Chondrocyte (in vitro differentiated cells): ENCODE measurements at regions not wholly inside any gene's neighbourhood (a gene's known extent, or its start where the extent isn't known, plus 50 kb on each side); places are given as distances from the start of the nearest gene placed in this dataset.
"Not testable (repeated sequence)": the region's sequence is repeated elsewhere in the genome, so short reads cannot be mapped to it uniquely, and the experiment has no call there.

Source experiments
- DNase-seq: peaks from one replicate; pipeline ENCODE4 v3.0.0; 2021; ENCODE audit warnings: mixed read lengths, low spot score
- H3K27ac Mint-ChIP-seq: one replicate; pipeline ENCODE4 v1.8.0; 2021; ENCODE audit warnings: mild to moderate bottlenecking, moderate library complexity, mixed read lengths; ENCODE audit not compliant: unreplicated experiment
- H3K27me3 Mint-ChIP-seq: 2 replicates; pipeline ENCODE4 v1.8.0; 2021; ENCODE audit warnings: low read depth, mixed read lengths
- H3K36me3 Mint-ChIP-seq: 2 replicates; pipeline ENCODE4 v1.8.0; 2021; ENCODE audit warnings: low read depth, mixed read lengths
- H3K4me1 Mint-ChIP-seq: 2 replicates; pipeline ENCODE4 v1.8.0; 2021; ENCODE audit warnings: low read depth, mild to moderate bottlenecking, mixed read lengths
- H3K4me3 Mint-ChIP-seq: one replicate; pipeline ENCODE4 v1.8.0; 2021; ENCODE audit warnings: mild to moderate bottlenecking, moderate library complexity, mixed read lengths; ENCODE audit not compliant: unreplicated experiment
- H3K9me3 Mint-ChIP-seq: 2 replicates; pipeline ENCODE4 v1.8.0; 2021; ENCODE audit warnings: low read depth, mixed read lengths
- CTCF ChIP-seq: fragments of 200-600 bp; sonication (generic); IDR thresholded peaks from 2 replicates; pipeline ENCODE4 v1.5.0; 2021; ENCODE audit warnings: antibody characterized with exemption, mild to moderate bottlenecking, moderate library complexity

- Mint-ChIP-seq H3K9me3 (no peaks in the 10 kb centered on the region), H3K27ac (no peak overlapping the region), H3K4me3 (no peak overlapping the region), H3K27me3 (no peaks in the 10 kb centered on the region), H3K36me3 (no peaks in the 10 kb centered on the region), H3K4me1 (no peaks in the 10 kb centered on the region)
- TF ChIP-seq CTCF: no peak
- DNase-seq: no peak
Measured at GRCh38 chr4:146107587-146108240, 67.8 kb upstream of the LSM6 start.

DNA sequence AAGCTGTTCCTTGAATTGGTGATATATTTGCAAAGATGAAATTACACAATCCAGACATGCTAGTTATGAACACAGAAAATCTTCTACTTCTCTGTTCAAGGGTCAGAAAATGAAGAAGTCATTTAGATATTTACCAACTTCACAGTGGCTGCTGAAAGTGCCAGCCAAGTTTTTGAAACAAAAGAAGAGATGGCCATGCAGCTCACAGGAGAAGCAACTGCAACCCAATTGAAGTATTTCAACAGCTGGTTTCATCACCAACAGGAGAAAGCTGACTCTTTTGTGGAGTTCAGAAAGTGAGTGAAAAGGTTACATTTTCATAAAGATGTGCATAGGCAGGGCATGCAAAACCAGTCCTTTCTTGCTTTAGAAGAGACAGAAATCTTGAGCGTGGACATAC, 70.1 kb upstream of the LSM6 start:
- Mint-ChIP-seq H3K4me1 (no peaks in the 10 kb centered on the region), H3K27me3 (no peaks in the 10 kb centered on the region)

DNA sequence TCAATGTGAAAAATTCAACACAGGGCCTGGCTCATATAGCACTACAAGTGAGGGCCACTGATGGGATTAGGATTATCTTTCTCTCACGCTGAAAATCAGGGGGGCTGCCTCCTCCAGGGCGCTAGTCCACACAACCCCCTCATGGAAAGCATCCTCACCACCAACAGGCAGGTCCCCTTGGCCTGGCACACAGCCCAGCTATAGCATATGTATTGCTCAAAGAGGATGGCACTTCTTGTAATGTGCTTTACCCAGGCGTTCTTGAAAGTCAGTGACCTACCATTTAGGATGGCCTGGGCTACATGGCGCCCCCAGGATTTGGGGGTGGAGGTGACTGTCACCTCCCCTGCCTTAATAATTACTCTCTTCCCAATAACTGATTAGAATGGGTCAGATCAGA, 71.0 kb upstream of the LSM6 start:
- DNase-seq: no peak
- Mint-ChIP-seq H3K9me3 (no peaks in the 10 kb centered on the region), H3K27ac (no peak overlapping the region), H3K36me3 (peaks cover 2% of the 10 kb centered on the region), H3K4me1 (no peaks in the 10 kb centered on the region), H3K27me3 (no peaks in the 10 kb centered on the region), H3K4me3 (no peak overlapping the region)
- no peak for TF ChIP-seq CTCF

More for the DNA sequence above, 70.1 kb upstream of the LSM6 start:
- no peak for TF ChIP-seq CTCF
- DNase-seq: no peak
- Mint-ChIP-seq H3K36me3 (peaks cover 2% of the 10 kb centered on the region), H3K27ac (no peak overlapping the region), H3K9me3 (no peaks in the 10 kb centered on the region), H3K4me3 (no peak overlapping the region)

- not testable (repeated sequence) for H3K9me3 Mint-ChIP-seq, DNase-seq, H3K4me1 Mint-ChIP-seq, H3K27ac Mint-ChIP-seq, H3K4me3 Mint-ChIP-seq, H3K36me3 Mint-ChIP-seq, H3K27me3 Mint-ChIP-seq
Measured at GRCh38 chr4:146104052-146104451, 71.5 kb upstream of the LSM6 start.

- Mint-ChIP-seq H3K27me3 (no peaks in the 10 kb centered on the region), H3K4me1 (peaks cover 15% of the 10 kb centered on the region), H3K36me3 (peaks cover 2% of the 10 kb centered on the region), H3K27ac (no peak overlapping the region), H3K4me3 (no peak overlapping the region), H3K9me3 (peaks cover 4% of the 10 kb centered on the region)
- TF ChIP-seq CTCF: no peak
- no peak for DNase-seq
Measured at GRCh38 chr4:146099585-146099984, 75.9 kb upstream of the LSM6 start.

GRCh38 chr4:146098978-146099377, 76.5 kb upstream of the LSM6 start:
- no peak for DNase-seq
- no peak for TF ChIP-seq CTCF
- Mint-ChIP-seq H3K27ac (no peak overlapping the region), H3K4me3 (no peak overlapping the region), H3K27me3 (no peaks in the 10 kb centered on the region), H3K4me1 (peaks cover 15% of the 10 kb centered on the region), H3K9me3 (peaks cover 4% of the 10 kb centered on the region), H3K36me3 (peaks cover 2% of the 10 kb centered on the region)
